NCI-H2107 treated with DMSO at 0.1 percent for 48 hours (cell line): ENCODE measurements at regions not wholly inside any gene's neighbourhood (a gene's known extent, or its start where the extent isn't known, plus 50 kb on each side); places are given as distances from the start of the nearest gene placed in this dataset.
"Not testable (repeated sequence)": the region's sequence is repeated elsewhere in the genome, so short reads cannot be mapped to it uniquely, and the experiment has no call there.

Source experiments
- DNase-seq: peaks from one replicate; lab custom pipeline; 2025; ENCODE audit not compliant: unreplicated experiment; lab: John Stamatoyannopoulos, UW

GRCh38 chrX:115909017-115909416, 261.5 kb upstream of the AGTR2 start:
- no peak for DNase-seq

GRCh38 chrX:115911967-115912366, 258.6 kb upstream of the AGTR2 start:
- DNase-seq = no peak

- DNase-seq = no peak
Observed at GRCh38 chrX:115912372-115912897, 258.1 kb upstream of the AGTR2 start.

GRCh38 chrX:115913575-115913974, 257.0 kb upstream of the AGTR2 start:
- no peak for DNase-seq

- not testable (repeated sequence) for DNase-seq
Observed at GRCh38 chrX:115915625-115916024, 254.9 kb upstream of the AGTR2 start.

- DNase-seq = no peak
Observed at GRCh38 chrX:115929480-115929879, 241.1 kb upstream of the AGTR2 start.

- no peak for DNase-seq
Observed at GRCh38 chrX:115936008-115936407, 234.5 kb upstream of the AGTR2 start.

GRCh38 chrX:115939070-115939469, 231.5 kb upstream of the AGTR2 start:
- no peak for DNase-seq

- DNase-seq = no peak
Observed at GRCh38 chrX:115939636-115940160, 230.8 kb upstream of the AGTR2 start.

GRCh38 chrX:115940348-115940747, 230.2 kb upstream of the AGTR2 start:
- peak; percentile 75 for DNase-seq

- peak; percentile 86 for DNase-seq
Observed at GRCh38 chrX:115940888-115941332, 229.6 kb upstream of the AGTR2 start.

- DNase-seq = no peak
Observed at GRCh38 chrX:115941388-115941787, 229.2 kb upstream of the AGTR2 start.

GRCh38 chrX:115946059-115946458, 224.5 kb upstream of the AGTR2 start:
- no peak for DNase-seq

GRCh38 chrX:115948018-115948923, 222.3 kb upstream of the AGTR2 start:
- peak; percentile 73 for DNase-seq

- DNase-seq = peak; percentile 67
Observed at GRCh38 chrX:115949900-115950822, 220.4 kb upstream of the AGTR2 start.

- DNase-seq = peak; percentile 79
Observed at GRCh38 chrX:115952417-115953092, 218.0 kb upstream of the AGTR2 start.

GRCh38 chrX:115957862-115958490, 212.6 kb upstream of the AGTR2 start:
- DNase-seq = peak; percentile 23

- DNase-seq = peak; percentile 45
Observed at GRCh38 chrX:115958687-115959359, 211.7 kb upstream of the AGTR2 start.

GRCh38 chrX:115960440-115961084, 210.0 kb upstream of the AGTR2 start:
- DNase-seq = peak; percentile 42
